ENCODE measurements at regions not wholly inside any gene's neighbourhood (a gene's known extent, or its start where the extent isn't known, plus 50 kb on each side); places are given as distances from the start of the nearest gene placed in this dataset.

DNA sequence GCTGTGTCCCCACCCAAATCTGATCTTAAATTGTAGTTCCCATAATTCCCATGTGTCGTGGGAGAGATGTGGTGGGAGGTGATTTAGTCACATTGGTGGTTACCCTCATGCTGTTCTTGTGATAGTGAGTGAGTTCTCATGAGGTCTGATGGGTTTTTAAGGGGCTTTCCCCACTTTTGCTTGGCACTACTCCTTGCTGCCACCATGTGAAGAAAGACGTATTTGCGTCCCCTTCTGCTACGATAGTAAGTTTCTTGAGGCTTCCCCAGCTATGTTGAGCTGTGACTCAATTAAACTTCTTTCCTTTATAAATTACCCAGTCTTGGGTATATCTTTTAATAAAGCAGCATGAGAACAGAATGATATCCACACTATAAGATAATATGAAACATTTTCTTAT, 1023.4 kb downstream of the TLE4 start:
- TF ChIP-seq, protein P1, sequence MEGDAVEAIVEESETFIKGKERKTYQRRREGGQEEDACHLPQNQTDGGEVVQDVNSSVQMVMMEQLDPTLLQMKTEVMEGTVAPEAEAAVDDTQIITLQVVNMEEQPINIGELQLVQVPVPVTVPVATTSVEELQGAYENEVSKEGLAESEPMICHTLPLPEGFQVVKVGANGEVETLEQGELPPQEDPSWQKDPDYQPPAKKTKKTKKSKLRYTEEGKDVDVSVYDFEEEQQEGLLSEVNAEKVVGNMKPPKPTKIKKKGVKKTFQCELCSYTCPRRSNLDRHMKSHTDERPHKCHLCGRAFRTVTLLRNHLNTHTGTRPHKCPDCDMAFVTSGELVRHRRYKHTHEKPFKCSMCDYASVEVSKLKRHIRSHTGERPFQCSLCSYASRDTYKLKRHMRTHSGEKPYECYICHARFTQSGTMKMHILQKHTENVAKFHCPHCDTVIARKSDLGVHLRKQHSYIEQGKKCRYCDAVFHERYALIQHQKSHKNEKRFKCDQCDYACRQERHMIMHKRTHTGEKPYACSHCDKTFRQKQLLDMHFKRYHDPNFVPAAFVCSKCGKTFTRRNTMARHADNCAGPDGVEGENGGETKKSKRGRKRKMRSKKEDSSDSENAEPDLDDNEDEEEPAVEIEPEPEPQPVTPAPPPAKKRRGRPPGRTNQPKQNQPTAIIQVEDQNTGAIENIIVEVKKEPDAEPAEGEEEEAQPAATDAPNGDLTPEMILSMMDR (IDR thresholded peaks at IDR 0.05; ENCODE audit: poor library complexity), result no peak
- no peak for TF ChIP-seq EZH2 (IDR thresholded peaks at IDR 0.05; ENCODE audit: borderline replicate concordance)
- TF ChIP-seq EZH2phosphoT487 (IDR thresholded peaks at IDR 0.05; ENCODE audit: low read depth, severe bottlenecking, unreplicated experiment), result no peak

Data from hepatocyte (in vitro differentiated cells).